AG09319 (cell line): ENCODE measurements at regions not wholly inside any gene's neighbourhood (a gene's known extent, or its start where the extent isn't known, plus 50 kb on each side); places are given as distances from the start of the nearest gene placed in this dataset.
"Not testable (repeated sequence)": the region's sequence is repeated elsewhere in the genome, so short reads cannot be mapped to it uniquely, and the experiment has no call there.

Experiments
- DNase-seq: peaks from one replicate; pipeline ENCODE4 v3.0.0-alpha.2; 2010; ENCODE audit warnings: low read depth; ENCODE audit errors: extremely low read depth
- TF ChIP-seq, protein P1 (sequence below): IDR thresholded peaks from 2 replicates; pipeline ENCODE4 v1.5.1; 2011; ENCODE audit warnings: low read depth, mild to moderate bottlenecking, inconsistent platforms, low read length, moderate library complexity

DNA sequence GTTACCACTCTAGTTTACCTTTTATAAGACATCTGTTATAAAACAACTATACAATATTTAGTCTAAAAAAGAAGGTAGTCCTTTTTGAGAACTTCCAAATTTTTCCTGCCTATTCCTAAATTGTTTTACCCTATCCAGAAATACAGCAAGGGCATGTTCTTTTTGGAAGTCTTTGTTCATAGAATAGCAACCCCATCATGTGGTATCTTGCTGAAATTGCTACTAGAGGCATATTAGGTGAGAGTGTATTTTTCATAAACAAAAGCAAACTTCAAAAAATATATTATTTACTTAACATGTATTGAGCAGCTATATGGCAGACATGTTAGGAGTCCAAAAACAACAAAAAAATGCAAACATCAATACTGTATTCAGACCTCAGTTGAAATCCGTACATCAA, 371.8 kb upstream of the NRSN1 start:
- DNase-seq: no peak
- TF ChIP-seq, protein P1, sequence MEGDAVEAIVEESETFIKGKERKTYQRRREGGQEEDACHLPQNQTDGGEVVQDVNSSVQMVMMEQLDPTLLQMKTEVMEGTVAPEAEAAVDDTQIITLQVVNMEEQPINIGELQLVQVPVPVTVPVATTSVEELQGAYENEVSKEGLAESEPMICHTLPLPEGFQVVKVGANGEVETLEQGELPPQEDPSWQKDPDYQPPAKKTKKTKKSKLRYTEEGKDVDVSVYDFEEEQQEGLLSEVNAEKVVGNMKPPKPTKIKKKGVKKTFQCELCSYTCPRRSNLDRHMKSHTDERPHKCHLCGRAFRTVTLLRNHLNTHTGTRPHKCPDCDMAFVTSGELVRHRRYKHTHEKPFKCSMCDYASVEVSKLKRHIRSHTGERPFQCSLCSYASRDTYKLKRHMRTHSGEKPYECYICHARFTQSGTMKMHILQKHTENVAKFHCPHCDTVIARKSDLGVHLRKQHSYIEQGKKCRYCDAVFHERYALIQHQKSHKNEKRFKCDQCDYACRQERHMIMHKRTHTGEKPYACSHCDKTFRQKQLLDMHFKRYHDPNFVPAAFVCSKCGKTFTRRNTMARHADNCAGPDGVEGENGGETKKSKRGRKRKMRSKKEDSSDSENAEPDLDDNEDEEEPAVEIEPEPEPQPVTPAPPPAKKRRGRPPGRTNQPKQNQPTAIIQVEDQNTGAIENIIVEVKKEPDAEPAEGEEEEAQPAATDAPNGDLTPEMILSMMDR: peak; percentile 33

DNA sequence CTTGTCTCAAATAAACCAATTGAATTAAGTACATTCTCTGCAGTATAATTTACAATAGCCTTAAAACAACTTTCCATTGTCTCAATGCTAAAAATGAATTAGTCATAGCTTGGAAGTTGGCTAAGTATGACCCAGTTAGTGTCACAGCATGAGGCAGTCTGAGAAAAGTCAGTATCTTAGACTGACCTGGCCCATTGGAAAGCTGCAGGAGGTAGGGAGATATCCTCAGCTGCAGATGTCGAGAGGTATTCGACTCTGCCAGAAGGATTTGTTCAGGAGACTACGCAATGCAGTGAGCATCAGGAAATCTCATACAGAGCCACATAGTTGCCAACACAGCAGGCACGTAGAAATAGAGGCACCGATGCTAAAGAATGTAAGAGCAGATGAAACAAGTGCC, 350.9 kb upstream of the NRSN1 start:
- TF ChIP-seq, protein P1: no peak
- no peak for DNase-seq

DNA sequence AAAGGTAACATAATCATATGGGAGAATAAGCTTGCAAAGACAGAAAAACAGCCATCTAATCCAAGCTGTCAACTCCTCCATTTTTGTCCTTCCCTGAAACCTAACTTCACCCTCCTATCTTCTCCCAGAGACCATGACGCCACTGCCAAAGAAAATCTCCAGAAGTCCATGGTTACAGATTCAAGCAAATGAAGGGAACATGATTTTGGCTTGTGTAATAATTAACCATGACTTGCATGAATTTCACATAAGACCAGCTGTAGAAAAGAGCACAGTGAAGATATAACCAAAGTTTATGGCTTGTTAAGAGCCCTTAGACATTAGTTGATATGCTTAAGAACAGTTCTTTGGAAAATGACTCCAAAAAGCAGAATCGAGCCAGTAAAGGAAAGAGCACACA, 342.1 kb upstream of the NRSN1 start:
- no peak for DNase-seq
- TF ChIP-seq, protein P1: no peak

DNA sequence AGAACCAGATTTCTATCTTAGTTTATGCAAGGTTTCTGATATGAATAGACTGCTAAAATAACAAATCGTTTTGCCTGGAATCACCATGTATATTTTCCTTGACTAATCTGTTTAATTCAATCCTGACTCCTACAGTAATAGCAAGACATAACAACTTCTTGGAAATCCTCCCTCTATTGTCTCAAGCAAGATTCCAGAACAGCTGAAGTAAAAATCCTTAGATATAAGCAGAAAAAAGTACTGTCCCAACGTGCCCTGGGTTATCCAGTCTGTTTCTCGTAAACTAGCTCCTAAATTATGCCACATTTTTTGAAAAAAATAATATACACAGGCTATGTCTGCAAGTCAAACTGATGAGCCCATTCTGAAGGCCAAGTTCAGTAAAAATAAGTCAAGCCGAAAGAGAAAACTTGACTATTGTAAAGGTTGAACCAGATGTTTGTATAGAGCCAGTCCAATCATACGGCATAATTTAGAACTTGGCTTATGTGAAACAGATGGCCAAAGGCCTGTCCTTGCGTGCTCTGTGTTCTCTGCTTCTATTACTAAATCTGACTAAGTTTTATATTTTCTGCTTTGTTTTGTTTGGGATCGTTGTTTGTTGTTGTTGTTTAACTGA, 341.6 kb upstream of the NRSN1 start:
- peak; percentile 42 for DNase-seq
- TF ChIP-seq, protein P1: no peak; the same call in 1 of the 2 replicates

DNA sequence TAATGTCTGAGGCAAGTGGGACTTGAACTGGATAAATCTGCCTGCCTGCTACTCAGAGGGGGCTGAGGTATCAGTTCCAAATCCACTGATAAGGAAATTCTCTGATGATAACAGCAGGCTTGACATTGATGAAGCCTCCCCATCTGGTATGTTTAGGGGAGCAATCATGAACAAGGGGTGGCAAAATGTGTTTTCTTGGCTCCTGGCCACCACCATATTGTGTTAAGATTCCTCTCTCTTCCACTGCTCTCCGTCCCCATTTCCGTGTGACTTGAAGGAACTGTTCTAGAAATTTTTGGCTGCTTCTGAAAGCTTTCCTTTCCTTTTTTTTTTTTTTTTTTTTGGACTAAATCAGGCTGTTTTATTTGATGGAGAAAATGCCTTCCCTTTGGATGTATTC, 335.3 kb upstream of the NRSN1 start:
- no peak for DNase-seq
- TF ChIP-seq, protein P1: no peak

DNA sequence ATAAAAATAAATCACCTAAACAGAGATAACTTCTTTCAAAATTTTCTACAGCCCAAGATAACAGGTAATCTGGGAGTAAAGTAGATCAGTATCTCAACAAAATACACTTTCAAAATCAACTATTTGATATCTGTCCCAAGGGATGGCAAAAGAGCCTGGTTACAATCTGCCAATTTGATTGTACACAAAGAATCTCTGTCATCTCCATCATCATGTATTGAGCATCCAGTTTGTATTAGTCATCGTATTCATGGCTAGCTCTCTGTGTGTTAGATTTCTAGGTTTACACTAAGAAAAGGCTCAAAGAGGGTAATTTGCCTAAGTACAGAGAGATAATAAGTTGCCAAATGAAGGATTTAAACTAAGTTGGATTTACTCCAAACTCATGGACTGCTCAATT, 329.0 kb upstream of the NRSN1 start:
- TF ChIP-seq, protein P1: no peak
- DNase-seq: no peak

DNA sequence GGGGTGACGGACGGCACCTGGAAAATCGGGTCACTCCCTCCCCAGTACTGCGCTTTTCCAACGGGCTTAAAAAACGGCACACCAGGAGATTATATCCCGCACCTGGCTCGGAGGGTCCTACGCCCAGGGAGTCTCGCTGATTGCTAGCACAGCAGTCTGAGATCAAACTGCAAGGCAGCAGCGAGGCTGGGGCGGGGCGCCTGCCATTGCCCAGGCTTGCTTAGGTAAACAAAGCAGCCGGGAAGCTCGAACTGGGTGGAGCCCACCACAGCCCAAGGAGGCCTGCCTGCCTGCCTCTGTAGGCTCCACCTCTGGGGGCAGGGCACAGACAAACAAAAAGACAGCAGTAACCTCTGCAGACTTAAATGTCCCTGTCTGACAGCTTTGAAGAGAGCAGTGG, 321.7 kb upstream of the NRSN1 start:
- DNase-seq: not testable (repeated sequence)

DNA sequence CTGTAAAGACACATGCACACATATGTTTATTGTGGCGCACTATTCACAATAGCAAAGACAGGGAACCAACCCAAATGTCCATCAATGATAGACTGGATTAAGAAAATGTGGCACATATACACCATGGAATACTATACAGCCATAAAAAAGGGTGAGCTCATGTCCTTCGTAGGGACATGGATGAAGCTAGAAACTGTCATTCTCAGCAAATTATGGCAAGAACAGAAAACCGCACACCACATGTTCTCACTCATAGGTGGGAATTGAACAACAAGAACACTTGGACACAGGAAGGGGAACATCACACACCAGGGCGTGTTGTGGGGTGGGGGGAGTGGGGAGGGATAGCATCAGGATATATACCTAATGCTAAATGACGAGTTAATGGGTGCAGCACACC, 304.9 kb upstream of the NRSN1 start:
- not testable (repeated sequence) for DNase-seq
